Natural killer cell treated with Interleukin-12 subunit alpha and Interleukin-12 subunit beta and Interleukin-15 and Interleukin-18, amount 100 ng/mL, for 72 hours (primary cell): ENCODE measurements at regions not wholly inside any gene's neighbourhood (a gene's known extent, or its start where the extent isn't known, plus 50 kb on each side); places are given as distances from the start of the nearest gene placed in this dataset.
"Not testable (repeated sequence)": the region's sequence is repeated elsewhere in the genome, so short reads cannot be mapped to it uniquely, and the experiment has no call there.

Experiments used
- ATAC-seq, 2 donors: fragments of 150-1000 bp; cut with Tn5 transposase in 1 of 2; sonication (Bioruptor Pico), chemical (Tn5 transposase) in 1 of 2; 2 replicates each; pipeline ENCODE4 v1.10.0; 2021
- DNase-seq: peaks from one replicate; pipeline ENCODE4 v3.0.0; 2022; ENCODE audit warnings: low spot score
- H3K27ac Mint-ChIP-seq, 2 donors: 1 replicate in 1 of 2; 2 replicates in 1 of 2; pipeline ENCODE4 v1.8.0; 2022; ENCODE audit warnings: mixed read lengths in 2 of 2, mild to moderate bottlenecking in 1 of 2, moderate library complexity in 1 of 2
- H3K27me3 Mint-ChIP-seq, 2 donors: 1 replicate in 1 of 2; 2 replicates in 1 of 2; pipeline ENCODE4 v1.8.0; 2022; ENCODE audit warnings: mixed read lengths in 2 of 2
- H3K36me3 Mint-ChIP-seq: one replicate; pipeline ENCODE4 v1.8.0; 2022; ENCODE audit warnings: mixed read lengths
- H3K4me1 Mint-ChIP-seq, 2 donors: 1 replicate in 1 of 2; 2 replicates in 1 of 2; pipeline ENCODE4 v1.8.0; 2022; ENCODE audit warnings: low read depth in 2 of 2, mixed read lengths in 2 of 2, mild to moderate bottlenecking in 1 of 2
- H3K4me3 Mint-ChIP-seq: one replicate; pipeline ENCODE4 v1.8.0; 2022; ENCODE audit warnings: mixed read lengths
- H3K9me3 Mint-ChIP-seq: 2 replicates; pipeline ENCODE4 v1.8.0; 2022; ENCODE audit warnings: mixed read lengths

- peaks cover 11 to 27% of the 10 kb centered on the region in 2 donors for H3K27me3 Mint-ChIP-seq
- H3K36me3 Mint-ChIP-seq, H3K4me1 Mint-ChIP-seq, ATAC-seq, H3K4me3 Mint-ChIP-seq, DNase-seq, H3K27ac Mint-ChIP-seq, H3K9me3 Mint-ChIP-seq: not testable (repeated sequence)
These were observed 91.5 kb upstream of the NAP1L1 start for GRCh38 chr12:76175946-76176345.

GRCh38 chr12:76173756-76174155 is 89.3 kb upstream of the NAP1L1 start:
- ATAC-seq (no peak), DNase-seq (no peak)
- Mint-ChIP-seq H3K36me3 (no peaks in the 10 kb centered on the region), H3K9me3 (no peaks in the 10 kb centered on the region), H3K4me3 (no peak overlapping the region), H3K27ac (no peak overlapping the region), H3K4me1 (no peaks in the 10 kb centered on the region), H3K27me3 (peaks cover 22 to 34% of the 10 kb centered on the region in 2 donors)

GRCh38 chr12:76158518-76159321 is 74.2 kb upstream of the NAP1L1 start:
- H3K27me3 Mint-ChIP-seq, result peaks cover 0 to under 1% of the 10 kb centered on the region in 2 donors
- no peaks in the 10 kb centered on the region for H3K36me3 Mint-ChIP-seq
- H3K27ac Mint-ChIP-seq, result peak overlapping the region; percentile 59 to 70
- peak; percentile 87 for DNase-seq
- peak overlapping the region; percentile 75 for H3K4me3 Mint-ChIP-seq
- ATAC-seq, result peak; percentile 99
- H3K9me3 Mint-ChIP-seq, result no peaks in the 10 kb centered on the region
- peaks cover 17 to 18% of the 10 kb centered on the region in 2 donors for H3K4me1 Mint-ChIP-seq

- no peaks in the 10 kb centered on the region for H3K36me3 Mint-ChIP-seq
- H3K27me3 Mint-ChIP-seq, result peaks cover 3 to 6% of the 10 kb centered on the region in 2 donors
- peaks cover 17 to 21% of the 10 kb centered on the region in 2 donors for H3K4me1 Mint-ChIP-seq
- H3K27ac Mint-ChIP-seq, result peak overlapping the region in 1 of 2 donors; percentile 5
- no peak for DNase-seq
- H3K4me3 Mint-ChIP-seq, result no peak overlapping the region
- no peak for ATAC-seq
- H3K9me3 Mint-ChIP-seq, result no peaks in the 10 kb centered on the region
These were observed 72.2 kb upstream of the NAP1L1 start for GRCh38 chr12:76156726-76157125.

GRCh38 chr12:76156314-76156713 is 71.8 kb upstream of the NAP1L1 start:
- Mint-ChIP-seq H3K4me1 (peaks cover 17 to 21% of the 10 kb centered on the region in 2 donors), H3K27me3 (peaks cover 3 to 6% of the 10 kb centered on the region in 2 donors), H3K27ac (no peak overlapping the region), H3K36me3 (no peaks in the 10 kb centered on the region), H3K9me3 (no peaks in the 10 kb centered on the region), H3K4me3 (no peak overlapping the region)
- ATAC-seq (no peak), DNase-seq (no peak)

- ATAC-seq, result no peak
- H3K36me3 Mint-ChIP-seq, result no peaks in the 10 kb centered on the region
- H3K27ac Mint-ChIP-seq, result no peak overlapping the region
- H3K4me1 Mint-ChIP-seq, result peaks cover 17 to 21% of the 10 kb centered on the region in 2 donors
- H3K9me3 Mint-ChIP-seq, result no peaks in the 10 kb centered on the region
- DNase-seq, result no peak
- no peak overlapping the region for H3K4me3 Mint-ChIP-seq
- peaks cover 3 to 6% of the 10 kb centered on the region in 2 donors for H3K27me3 Mint-ChIP-seq
These were observed 70.7 kb upstream of the NAP1L1 start for GRCh38 chr12:76155157-76155670.

GRCh38 chr12:76153616-76154015 is 69.1 kb upstream of the NAP1L1 start:
- Mint-ChIP-seq H3K27ac (no peak overlapping the region), H3K27me3 (peaks cover 3 to 6% of the 10 kb centered on the region in 2 donors), H3K4me3 (no peak overlapping the region), H3K36me3 (no peaks in the 10 kb centered on the region), H3K9me3 (no peaks in the 10 kb centered on the region), H3K4me1 (peaks cover 6 to 7% of the 10 kb centered on the region in 2 donors)
- ATAC-seq (no peak), DNase-seq (no peak)

- no peak for DNase-seq
- no peak for ATAC-seq
- Mint-ChIP-seq H3K4me1 (peaks cover 2 to 3% of the 10 kb centered on the region in 2 donors), H3K4me3 (no peak overlapping the region), H3K27me3 (peaks cover 3 to 6% of the 10 kb centered on the region in 2 donors), H3K27ac (no peak overlapping the region), H3K36me3 (no peaks in the 10 kb centered on the region), H3K9me3 (no peaks in the 10 kb centered on the region)
These were observed 67.8 kb upstream of the NAP1L1 start for GRCh38 chr12:76152181-76152807.

GRCh38 chr12:76144245-76144549 is 59.7 kb upstream of the NAP1L1 start:
- DNase-seq, result no peak
- H3K9me3 Mint-ChIP-seq, result no peaks in the 10 kb centered on the region
- H3K36me3 Mint-ChIP-seq, result no peaks in the 10 kb centered on the region
- no peaks in the 10 kb centered on the region for H3K27me3 Mint-ChIP-seq
- H3K4me3 Mint-ChIP-seq, result peak overlapping the region; percentile 16
- peak overlapping the region in 1 of 2 donors; percentile 54 for H3K27ac Mint-ChIP-seq
- peak in 1 of 2 donors; percentile 65 for ATAC-seq
- peaks cover 11 to 14% of the 10 kb centered on the region in 2 donors for H3K4me1 Mint-ChIP-seq

- peaks cover 11 to 14% of the 10 kb centered on the region in 2 donors for H3K4me1 Mint-ChIP-seq
- DNase-seq (no peak), ATAC-seq (no peak)
- peak overlapping the region; percentile 16 for H3K4me3 Mint-ChIP-seq
- H3K27me3 Mint-ChIP-seq, result no peaks in the 10 kb centered on the region
- H3K27ac Mint-ChIP-seq, result peak overlapping the region in 1 of 2 donors; percentile 54
- H3K36me3 Mint-ChIP-seq, result no peaks in the 10 kb centered on the region
- H3K9me3 Mint-ChIP-seq, result no peaks in the 10 kb centered on the region
These were observed 59.1 kb upstream of the NAP1L1 start for GRCh38 chr12:76143343-76144244.

- H3K27ac Mint-ChIP-seq, result no peak overlapping the region
- H3K9me3 Mint-ChIP-seq, result no peaks in the 10 kb centered on the region
- DNase-seq, result no peak
- H3K4me1 Mint-ChIP-seq, result peaks cover 11 to 14% of the 10 kb centered on the region in 2 donors
- ATAC-seq, result no peak
- peaks cover 3 to 8% of the 10 kb centered on the region in 2 donors for H3K27me3 Mint-ChIP-seq
- peaks cover 5% of the 10 kb centered on the region for H3K36me3 Mint-ChIP-seq
- no peak overlapping the region for H3K4me3 Mint-ChIP-seq
These were observed 57.8 kb upstream of the NAP1L1 start for GRCh38 chr12:76142305-76142704.

- H3K4me1 Mint-ChIP-seq, result peaks cover 3 to 7% of the 10 kb centered on the region in 2 donors
- no peak overlapping the region for H3K27ac Mint-ChIP-seq
- H3K27me3 Mint-ChIP-seq, result peaks cover 3 to 11% of the 10 kb centered on the region in 2 donors
- peaks cover 5% of the 10 kb centered on the region for H3K36me3 Mint-ChIP-seq
- no peak for DNase-seq
- H3K9me3 Mint-ChIP-seq, result no peaks in the 10 kb centered on the region
- no peak for ATAC-seq
- no peak overlapping the region for H3K4me3 Mint-ChIP-seq
These were observed 54.2 kb upstream of the NAP1L1 start for GRCh38 chr12:76138656-76139055.

GRCh38 chr12:76137606-76138005 is 53.1 kb upstream of the NAP1L1 start:
- no peak for DNase-seq
- H3K4me1 Mint-ChIP-seq, result no peaks in the 10 kb centered on the region
- H3K36me3 Mint-ChIP-seq, result peaks cover 5% of the 10 kb centered on the region
- no peak for ATAC-seq
- H3K9me3 Mint-ChIP-seq, result no peaks in the 10 kb centered on the region
- H3K27ac Mint-ChIP-seq, result no peak overlapping the region
- H3K4me3 Mint-ChIP-seq, result no peak overlapping the region
- peaks cover 3 to 11% of the 10 kb centered on the region in 2 donors for H3K27me3 Mint-ChIP-seq
